IMR-90 (cell line): ENCODE measurements at regions not wholly inside any gene's neighbourhood (a gene's known extent, or its start where the extent isn't known, plus 50 kb on each side); places are given as distances from the start of the nearest gene placed in this dataset.

ENCODE experiments used
- ATAC-seq: fragments of 200-7000 bp; cut with Tn5 transposase; 2 replicates; pipeline ENCODE4 v1.9.1; 2020; ENCODE audit warnings: low read depth, mild to moderate bottlenecking, moderate library complexity
- BruUV-seq: library from RNA; stranded (reverse); fragments of 400-500 nt; replicated peaks from 2 replicates; lab custom pipeline; 2021; lab: Mats Ljungman, UMichigan
- CTCF ChIA-PET: fragments of 300-600 bp; formaldehyde crosslinking; extraction: SDS; loops from one replicate; lab custom pipeline; 2021; ENCODE audit warnings: antibody characterized with exemption; lab: Yijun Ruan, JAX
- POLR2A ChIA-PET: fragments of 300-600 bp; sonication (Branson Sonifier 250); formaldehyde crosslinking; loops from one replicate; lab custom pipeline; 2022; ENCODE audit warnings: antibody characterized with exemption; ENCODE audit not compliant: unreplicated experiment; lab: Charles Lee
- DNase-seq: peaks from one replicate; pipeline ENCODE4 v3.0.0; 2013
- H2AFZ ChIP-seq: replicated peaks from 2 replicates; pipeline ENCODE3; 2013; ENCODE audit warnings: low read length, mild to moderate bottlenecking; ENCODE audit not compliant: poor library complexity
- H2AK5ac ChIP-seq: 2 replicates; pipeline ENCODE4 v1.6.1; 2013; ENCODE audit warnings: low read depth, low read length, inconsistent platforms
- H2AK9ac ChIP-seq: replicated peaks from 2 replicates; pipeline ENCODE3; 2013; ENCODE audit warnings: mild to moderate bottlenecking, low read depth, low read length, moderate library complexity; ENCODE audit not compliant: poor library complexity
- H2BK120ac ChIP-seq: 2 replicates; pipeline ENCODE4 v1.6.1; 2013; ENCODE audit warnings: low read depth, low read length, inconsistent platforms
- H2BK15ac ChIP-seq: 3 replicates; pipeline ENCODE4 v1.6.1; 2013; ENCODE audit warnings: low read depth, low read length, inconsistent platforms
- H2BK20ac ChIP-seq: 2 replicates; pipeline ENCODE4 v1.6.1; 2013; ENCODE audit warnings: low read depth, mild to moderate bottlenecking, inconsistent platforms, low read length, moderate library complexity
- H2BK5ac ChIP-seq: 2 replicates; pipeline ENCODE4 v1.6.1; 2013; ENCODE audit warnings: mild to moderate bottlenecking, low read depth, low read length, inconsistent platforms; ENCODE audit not compliant: poor library complexity, severe bottlenecking
- H3K14ac ChIP-seq: replicated peaks from 2 replicates; pipeline ENCODE4 v1.6.1; 2013; ENCODE audit warnings: low read depth, low read length, inconsistent platforms
- H3K18ac ChIP-seq: 2 replicates; pipeline ENCODE4 v1.6.1; 2013; ENCODE audit warnings: low read depth, low read length, control low read depth
- H3K23ac ChIP-seq: 2 replicates; pipeline ENCODE4 v1.6.1; 2013; ENCODE audit warnings: low read depth, low read length, inconsistent platforms
- H3K27ac ChIP-seq: 2 replicates; pipeline ENCODE4 v1.5.1; 2013; ENCODE audit warnings: mild to moderate bottlenecking, control low read depth, low read length; ENCODE audit not compliant: insufficient read depth
- H3K27me3 ChIP-seq: 2 replicates; pipeline ENCODE4 v1.6.1; 2013; ENCODE audit warnings: low read length; ENCODE audit not compliant: control insufficient read depth, insufficient read depth
- H3K36me3 ChIP-seq: 2 replicates; pipeline ENCODE4 v1.6.1; 2013; ENCODE audit warnings: low read length, mixed read lengths; ENCODE audit not compliant: control insufficient read depth, insufficient read depth
- H3K4ac ChIP-seq: 2 replicates; pipeline ENCODE4 v1.6.1; 2013; ENCODE audit warnings: low read depth, low read length, inconsistent platforms
- H3K4me1 ChIP-seq: 2 replicates; pipeline ENCODE4 v1.6.1; 2013; ENCODE audit warnings: low read length, mixed read lengths; ENCODE audit not compliant: control insufficient read depth, insufficient read depth
- H3K4me2 ChIP-seq: 2 replicates; pipeline ENCODE4 v1.6.1; 2013; ENCODE audit warnings: low read depth, mild to moderate bottlenecking, control low read depth, low read length, moderate library complexity
- H3K4me3 ChIP-seq: 2 replicates; pipeline ENCODE4 v1.5.1; 2013; ENCODE audit warnings: low read depth, mild to moderate bottlenecking, control low read depth, low read length, moderate library complexity; ENCODE audit not compliant: insufficient read depth
- H3K56ac ChIP-seq: 2 replicates; pipeline ENCODE4 v1.6.1; 2013; ENCODE audit warnings: low read length, inconsistent platforms; ENCODE audit not compliant: insufficient read depth; ENCODE audit errors: extremely low read depth
- H3K79me1 ChIP-seq, 2 experiments: 2 replicates each; pipeline ENCODE4 v1.6.1; 2013; ENCODE audit warnings: low read length in 2 of 2, inconsistent platforms in 1 of 2, low read depth in 1 of 2
- H3K9ac ChIP-seq: 2 replicates; pipeline ENCODE4 v1.6.1; 2013; ENCODE audit warnings: low read depth, low read length, control low read depth
- H3K9me1 ChIP-seq: 2 replicates; pipeline ENCODE4 v1.6.1; 2013; ENCODE audit warnings: low read length, inconsistent platforms; ENCODE audit not compliant: insufficient read depth
- H3K9me3 ChIP-seq: 2 replicates; pipeline ENCODE4 v1.6.1; 2013; ENCODE audit warnings: low read length; ENCODE audit not compliant: control insufficient read depth, insufficient read depth
- H4K20me1 ChIP-seq: 2 replicates; pipeline ENCODE4 v1.6.1; 2013; ENCODE audit warnings: low read length, inconsistent platforms; ENCODE audit not compliant: insufficient read depth
- H4K5ac ChIP-seq: 2 replicates; pipeline ENCODE4 v1.6.1; 2013; ENCODE audit warnings: mild to moderate bottlenecking, low read depth, low read length, control low read depth
- H4K8ac ChIP-seq, 2 experiments: 2 replicates each; pipeline ENCODE4 v1.6.1; 2013; ENCODE audit warnings: low read depth in 2 of 2, low read length in 2 of 2, control low read depth in 1 of 2, inconsistent platforms in 1 of 2
- H4K91ac ChIP-seq: 2 replicates; pipeline ENCODE4 v1.6.1; 2013; ENCODE audit warnings: low read depth, low read length, inconsistent platforms; ENCODE audit not compliant: insufficient read depth
- BHLHE40 ChIP-seq: fragments of 150-350 bp; IDR thresholded peaks from 2 replicates; pipeline ENCODE4 v1.6.1; 2016; ENCODE audit warnings: mild to moderate bottlenecking, low read depth, low read length
- CHD1 ChIP-seq: IDR thresholded peaks from 2 replicates; pipeline ENCODE4 v1.6.1; 2012; ENCODE audit warnings: low read depth, low read length, improper control_type of control experiment
- ELK1 ChIP-seq: fragments of 150-350 bp; IDR thresholded peaks from 2 replicates; pipeline ENCODE4 v1.6.1; 2016; ENCODE audit warnings: low read depth, mild to moderate bottlenecking, low read length, moderate library complexity, borderline replicate concordance
- NFE2L2 ChIP-seq: fragments of 150-350 bp; IDR thresholded peaks from 2 replicates; pipeline ENCODE4 v1.6.1; 2016; ENCODE audit warnings: low read depth, mild to moderate bottlenecking, low read length
- RCOR1 ChIP-seq: IDR thresholded peaks from 2 replicates; pipeline ENCODE4 v1.6.1; 2012; ENCODE audit warnings: mild to moderate bottlenecking, low read length, improper control_type of control experiment; ENCODE audit not compliant: insufficient replicate concordance
- SMC3 ChIP-seq: fragments of 150-350 bp; IDR thresholded peaks from 2 replicates; pipeline ENCODE4 v1.6.1; 2016; ENCODE audit warnings: low read depth, mild to moderate bottlenecking, antibody characterized with exemption, low read length, moderate library complexity
- USF2 ChIP-seq: fragments of 150-350 bp; IDR thresholded peaks from 2 replicates; pipeline ENCODE4 v1.6.1; 2017; ENCODE audit warnings: mild to moderate bottlenecking, antibody characterized with exemption, low read length, low read depth
- WGBS, 2 experiments: methylation state at CpG; one replicate each; pipeline versions ENCODE4 v1.1.5 to v1.1.7; 2013; ENCODE audit warnings: missing lambda C conversion rate in 2 of 2; ENCODE audit not compliant: insufficient read length in 1 of 2; ENCODE audit errors: extremely low coverage in 2 of 2; 5-methylcytosine and 5-hydroxymethylcytosine counted together
- dilution Hi-C: fragments of 300-500 bp; cut with HindIII; formaldehyde crosslinking; loops from one replicate; pipeline ENCODE4 v1.14.3; 2018; ENCODE audit warnings: low sequenced_read_pairs; ENCODE audit not compliant: unreplicated experiment
- in situ Hi-C: fragments of 300-500 bp; cut with MboI; formaldehyde crosslinking; loops from 3 replicates; pipeline ENCODE4 v1.14.3; 2019; ENCODE audit warnings: low sequenced_read_pairs, inconsistent platforms, mixed read lengths
- intact Hi-C: fragments of 100-400 bp; cut with micrococcal nuclease; formaldehyde crosslinking; loops from 2 replicates; pipeline ENCODE4 v1.10.0; 2022

- in situ Hi-C loops (no loop called here), intact Hi-C loops (no loop called here), dilution Hi-C loops (no loop called here)
- H3K4ac ChIP-seq = peak overlapping the region; percentile 82
- H4K5ac ChIP-seq = 0 out of 2 replicates have a peak overlapping the region, but pooled peaks have one; percentile 21
- H3K9ac ChIP-seq = no peak overlapping the region
- TF ChIP-seq USF2 (no peak), CHD1 (no peak), ELK1 (no peak), NFE2L2 (no peak), RCOR1 (no peak), SMC3 (no peak), BHLHE40 (no peak)
- H2BK20ac ChIP-seq = peak overlapping the region; percentile 55
- WGBS, 2 experiments = no CpG with 5 or more reads among the region's 24 CpGs
- H3K27ac ChIP-seq = no peak overlapping the region; the same call in 1 of the 2 replicates
- H3K4me1 ChIP-seq = peaks cover 38% of the 10 kb centered on the region
- no TSS peak for BruUV-seq
- H4K91ac ChIP-seq = peak overlapping the region; percentile 38
- no peaks in the 10 kb centered on the region for H3K27me3 ChIP-seq
- H3K14ac ChIP-seq = peak overlapping the region; percentile 33
- peak overlapping the region; percentile 58 for H2AK9ac ChIP-seq
- H3K9me3 ChIP-seq = no peaks in the 10 kb centered on the region
- peaks cover 38% of the 10 kb centered on the region for H3K9me1 ChIP-seq
- H3K4me3 ChIP-seq = no peak overlapping the region
- H4K20me1 ChIP-seq = no peaks in the 10 kb centered on the region
- no peak overlapping the region for H3K56ac ChIP-seq
- no peak overlapping the region for H2AFZ ChIP-seq
- ATAC-seq (no peak), DNase-seq (peak; percentile 43)
- H3K4me2 ChIP-seq = peak overlapping the region; percentile 28; the same call in 1 of the 2 replicates
- H4K8ac ChIP-seq = peak overlapping the region in 1 of 2 experiments; percentile 36; a peak in 3 of 4 replicates
- no peaks in the 10 kb centered on the region for H3K36me3 ChIP-seq
- H2AK5ac ChIP-seq = peak overlapping the region; percentile 92
- ChIA-PET POLR2A (interaction anchor here (0.6 kb wide), 1 partner anchor 31 kb away, joined by 4 read pairs; no protein-coding TSS in a partner anchor), CTCF (no interaction called here)
- H3K79me1 ChIP-seq = peaks cover 12 to 54% of the 10 kb centered on the region in 2 experiments
- H2BK15ac ChIP-seq = 0 out of 3 replicates have a peak overlapping the region, but pooled peaks have one; percentile 76
- H3K23ac ChIP-seq = peak overlapping the region; percentile 66
- peak overlapping the region; percentile 34; the same call in 1 of the 2 replicates for H3K18ac ChIP-seq
- H2BK5ac ChIP-seq = peak overlapping the region; percentile 43
- peak overlapping the region; percentile 75 for H2BK120ac ChIP-seq
Observed at GRCh38 chr17:77282524-77283515, 142.1 kb downstream of the SEC14L1 start.
